ENCODE measurements at regions not wholly inside any gene's neighbourhood (a gene's known extent, or its start where the extent isn't known, plus 50 kb on each side); places are given as distances from the start of the nearest gene placed in this dataset.

GRCh38 chr2:57402755-57403154 lies 643.9 kb upstream of the VRK2 start:
- TF ChIP-seq CTCF (IDR thresholded peaks at IDR 0.05) (no peak), POLR2A (IDR thresholded peaks at IDR 0.05) (no peak)

Measured in esophagus squamous epithelium (tissue), 4 donors.